H9 (cell line): ENCODE measurements at regions not wholly inside any gene's neighbourhood (a gene's known extent, or its start where the extent isn't known, plus 50 kb on each side); places are given as distances from the start of the nearest gene placed in this dataset.

ENCODE experiments used
- DNase-seq: peaks from one replicate; pipeline ENCODE4 v3.0.0-alpha.2; 2017
- H2AFZ ChIP-seq: one replicate; pipeline ENCODE4 v1.6.1; 2013; ENCODE audit warnings: mild to moderate bottlenecking, low read length, control low read depth, moderate library complexity
- H2AK5ac ChIP-seq: 2 replicates; pipeline ENCODE4 v1.6.1; 2013; ENCODE audit warnings: low read length, control low read depth, mixed read lengths; ENCODE audit not compliant: insufficient read length
- H2BK120ac ChIP-seq: one replicate; pipeline ENCODE4 v1.6.1; 2013; ENCODE audit warnings: low read depth, mild to moderate bottlenecking, low read length, control low read depth, inconsistent platforms; ENCODE audit not compliant: poor library complexity, severe bottlenecking
- H2BK12ac ChIP-seq: 2 replicates; pipeline ENCODE4 v1.6.1; 2013; ENCODE audit warnings: low read length, control low read depth, mixed read lengths, low read depth; ENCODE audit not compliant: insufficient read length
- H2BK15ac ChIP-seq: 2 replicates; pipeline ENCODE4 v1.6.1; 2013; ENCODE audit warnings: low read depth, low read length, control low read depth
- H2BK20ac ChIP-seq: one replicate; pipeline ENCODE4 v1.6.1; 2013; ENCODE audit warnings: low read depth, mild to moderate bottlenecking, low read length, control low read depth, inconsistent platforms; ENCODE audit not compliant: poor library complexity, severe bottlenecking
- H2BK5ac ChIP-seq: 2 replicates; pipeline ENCODE4 v1.6.1; 2013; ENCODE audit warnings: low read length, control low read depth, mixed read lengths; ENCODE audit not compliant: insufficient read length
- H3K14ac ChIP-seq: 2 replicates; pipeline ENCODE4 v1.6.1; 2013; ENCODE audit warnings: low read length, control low read depth; ENCODE audit not compliant: insufficient read depth
- H3K18ac ChIP-seq: 2 replicates; pipeline ENCODE4 v1.6.1; 2013; ENCODE audit warnings: low read depth, mild to moderate bottlenecking, mixed read lengths, low read length, control low read depth; ENCODE audit not compliant: insufficient read length
- H3K23ac ChIP-seq: 2 replicates; pipeline ENCODE4 v1.6.1; 2013; ENCODE audit warnings: low read length, control low read depth, mixed read lengths, low read depth; ENCODE audit not compliant: insufficient read length
- H3K23me2 ChIP-seq: 2 replicates; pipeline ENCODE4 v1.6.1; 2013; ENCODE audit warnings: low read depth, mild to moderate bottlenecking, mixed read lengths, low read length, control low read depth; ENCODE audit not compliant: insufficient read length, poor library complexity, severe bottlenecking
- H3K27ac ChIP-seq: 2 replicates; pipeline ENCODE4 v1.5.1; 2013; ENCODE audit warnings: low read length, control low read depth, mixed read lengths, low read depth; ENCODE audit not compliant: insufficient read length
- H3K27me3 ChIP-seq: 2 replicates; pipeline ENCODE4 v1.6.1; 2013; ENCODE audit warnings: low read length, control low read depth, inconsistent platforms; ENCODE audit not compliant: insufficient read depth
- H3K4ac ChIP-seq: 2 replicates; pipeline ENCODE4 v1.6.1; 2013; ENCODE audit warnings: low read depth, mild to moderate bottlenecking, control low read depth, inconsistent platforms, low read length, moderate library complexity
- H3K4me1 ChIP-seq: 2 replicates; pipeline ENCODE4 v1.6.1; 2013; ENCODE audit warnings: low read length, control low read depth, inconsistent platforms; ENCODE audit not compliant: insufficient read depth
- H3K4me2 ChIP-seq: 2 replicates; pipeline ENCODE4 v1.6.1; 2013; ENCODE audit warnings: low read length, control low read depth, mixed read lengths; ENCODE audit not compliant: insufficient read length, insufficient read depth
- H3K56ac ChIP-seq: 2 replicates; pipeline ENCODE4 v1.6.1; 2013; ENCODE audit warnings: low read depth, mild to moderate bottlenecking, mixed read lengths, low read length, control low read depth; ENCODE audit not compliant: insufficient read length
- H3K79me1 ChIP-seq: 2 replicates; pipeline ENCODE4 v1.6.1; 2013; ENCODE audit warnings: low read depth, mild to moderate bottlenecking, moderate library complexity, low read length, control low read depth, inconsistent platforms; ENCODE audit not compliant: insufficient read depth, poor library complexity, severe bottlenecking
- H3K79me2 ChIP-seq: 2 replicates; pipeline ENCODE4 v1.6.1; 2013; ENCODE audit warnings: low read length, control low read depth, inconsistent platforms; ENCODE audit not compliant: insufficient read depth
- H3K9ac ChIP-seq: 2 replicates; pipeline ENCODE4 v1.6.1; 2013; ENCODE audit warnings: low read length, control low read depth, mixed read lengths; ENCODE audit not compliant: insufficient read length; ENCODE audit errors: extremely low read depth
- H3K9me3 ChIP-seq: one replicate; pipeline ENCODE4 v1.6.1; 2013; ENCODE audit warnings: low read depth, low read length, inconsistent platforms; ENCODE audit not compliant: control insufficient read depth
- H3T11ph ChIP-seq: one replicate; pipeline ENCODE4 v1.6.1; 2013; ENCODE audit warnings: mild to moderate bottlenecking, low read length, control low read depth, inconsistent platforms
- H4K20me1 ChIP-seq: one replicate; pipeline ENCODE4 v1.6.1; 2013; ENCODE audit not compliant: control insufficient read depth, insufficient read length, insufficient read depth
- H4K5ac ChIP-seq: 2 replicates; pipeline ENCODE4 v1.6.1; 2013; ENCODE audit warnings: low read depth, mild to moderate bottlenecking, mixed read lengths, low read length, control low read depth; ENCODE audit not compliant: insufficient read length
- H4K8ac ChIP-seq: replicated peaks from 2 replicates; pipeline ENCODE4 v1.6.1; 2013; ENCODE audit warnings: low read length, control low read depth, mixed read lengths, low read depth; ENCODE audit not compliant: insufficient read length
- H4K91ac ChIP-seq: 2 replicates; pipeline ENCODE4 v1.6.1; 2013; ENCODE audit warnings: low read depth, mild to moderate bottlenecking, moderate library complexity, mixed read lengths, low read length, control low read depth; ENCODE audit not compliant: insufficient read length
- H3K27ac Mint-ChIP-seq, 3 experiments: 2 replicates in 2 of 3; 3 replicates in 1 of 3; pipeline ENCODE4 v1.8.0; 2020 to 2021; ENCODE audit warnings: mixed read lengths in 3 of 3, mild to moderate bottlenecking in 1 of 3, moderate library complexity in 1 of 3
- H3K27me3 Mint-ChIP-seq: 2 replicates; pipeline ENCODE4 v1.8.0; 2021; ENCODE audit warnings: low read depth, mild to moderate bottlenecking, moderate library complexity, mixed read lengths
- H3K36me3 Mint-ChIP-seq, 3 experiments: 2 replicates in 2 of 3; 3 replicates in 1 of 3; pipeline ENCODE4 v1.8.0; 2020 to 2021; ENCODE audit warnings: low read depth in 3 of 3, mixed read lengths in 3 of 3; ENCODE audit not compliant: insufficient read depth in 1 of 3
- H3K4me1 Mint-ChIP-seq, 2 experiments: 2 replicates each; pipeline ENCODE4 v1.8.0; 2020; ENCODE audit warnings: mixed read lengths in 2 of 2
- H3K4me3 Mint-ChIP-seq, 2 experiments: 2 replicates in 1 of 2; 3 replicates in 1 of 2; pipeline ENCODE4 v1.8.0; 2020 to 2021; ENCODE audit warnings: mild to moderate bottlenecking in 2 of 2, mixed read lengths in 2 of 2, moderate library complexity in 1 of 2
- H3K9me3 Mint-ChIP-seq, 2 experiments: 2 replicates in 1 of 2; 3 replicates in 1 of 2; pipeline ENCODE4 v1.8.0; 2020; ENCODE audit warnings: mild to moderate bottlenecking in 2 of 2, mixed read lengths in 2 of 2, moderate library complexity in 1 of 2
- WGBS: extraction: QIAGEN DNeasy Blood & Tissue Kit; methylation state at CpG from one replicate; pipeline ENCODE4 v1.1.7; 2013; ENCODE audit warnings: missing lambda C conversion rate, low lambda C conversion rate, mixed read lengths; ENCODE audit not compliant: insufficient read length; ENCODE audit errors: extremely low coverage; 5-methylcytosine and 5-hydroxymethylcytosine counted together
- TF ChIP-seq, protein P1 (sequence below): fragments of 200-600 bp; sonication (generic); conservative IDR thresholded peaks from 3 replicates; pipeline ENCODE4 v1.8.0; 2021; ENCODE audit warnings: antibody characterized with exemption, mild to moderate bottlenecking

GRCh38 chr2:66127061-66127460, 307.9 kb upstream of the MEIS1 start:
- Histone ChIP-seq H2BK120ac (no peak overlapping the region), H4K5ac (no peak overlapping the region), H3K79me1 (no peaks in the 10 kb centered on the region), H3K79me2 (no peaks in the 10 kb centered on the region), H3K27me3 (no peaks in the 10 kb centered on the region), H2BK5ac (no peak overlapping the region), H3T11ph (no peak overlapping the region), H2BK15ac (no peak overlapping the region), H3K23me2 (no peaks in the 10 kb centered on the region), H3K4me2 (no peak overlapping the region), H2BK20ac (no peak overlapping the region), H2AK5ac (no peak overlapping the region), H3K9me3 (no peaks in the 10 kb centered on the region), H3K14ac (no peak overlapping the region), H3K27ac (no peak overlapping the region), H4K8ac (no peak overlapping the region), H3K9ac (no peak overlapping the region), H4K20me1 (no peaks in the 10 kb centered on the region), H3K18ac (no peak overlapping the region), H3K4ac (no peak overlapping the region), H2BK12ac (no peak overlapping the region), H3K23ac (no peak overlapping the region), H3K56ac (no peak overlapping the region), H2AFZ (no peak overlapping the region), H3K4me1 (peaks cover 6% of the 10 kb centered on the region; the same call in 1 of the 2 replicates), H4K91ac (no peak overlapping the region)
- DNase-seq, result no peak
- no CpG with 5 or more reads among the region's 5 CpGs for WGBS
- no peak overlapping the region for H3K4me3 Mint-ChIP-seq
- no peaks in the 10 kb centered on the region; the same call in none of the 2 replicates for H3K27me3 Mint-ChIP-seq
- H3K9me3 Mint-ChIP-seq, result no peaks in the 10 kb centered on the region
- H3K27ac Mint-ChIP-seq, result no peak overlapping the region
- TF ChIP-seq, protein P1, sequence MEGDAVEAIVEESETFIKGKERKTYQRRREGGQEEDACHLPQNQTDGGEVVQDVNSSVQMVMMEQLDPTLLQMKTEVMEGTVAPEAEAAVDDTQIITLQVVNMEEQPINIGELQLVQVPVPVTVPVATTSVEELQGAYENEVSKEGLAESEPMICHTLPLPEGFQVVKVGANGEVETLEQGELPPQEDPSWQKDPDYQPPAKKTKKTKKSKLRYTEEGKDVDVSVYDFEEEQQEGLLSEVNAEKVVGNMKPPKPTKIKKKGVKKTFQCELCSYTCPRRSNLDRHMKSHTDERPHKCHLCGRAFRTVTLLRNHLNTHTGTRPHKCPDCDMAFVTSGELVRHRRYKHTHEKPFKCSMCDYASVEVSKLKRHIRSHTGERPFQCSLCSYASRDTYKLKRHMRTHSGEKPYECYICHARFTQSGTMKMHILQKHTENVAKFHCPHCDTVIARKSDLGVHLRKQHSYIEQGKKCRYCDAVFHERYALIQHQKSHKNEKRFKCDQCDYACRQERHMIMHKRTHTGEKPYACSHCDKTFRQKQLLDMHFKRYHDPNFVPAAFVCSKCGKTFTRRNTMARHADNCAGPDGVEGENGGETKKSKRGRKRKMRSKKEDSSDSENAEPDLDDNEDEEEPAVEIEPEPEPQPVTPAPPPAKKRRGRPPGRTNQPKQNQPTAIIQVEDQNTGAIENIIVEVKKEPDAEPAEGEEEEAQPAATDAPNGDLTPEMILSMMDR, result no peak
- H3K4me1 Mint-ChIP-seq, result peaks cover 12 to 18% of the 10 kb centered on the region in 2 experiments
- H3K36me3 Mint-ChIP-seq, result no peaks in the 10 kb centered on the region; a peak in 1 of 7 replicates
